BLaER1 (cell line): ENCODE measurements at regions not wholly inside any gene's neighbourhood (a gene's known extent, or its start where the extent isn't known, plus 50 kb on each side); places are given as distances from the start of the nearest gene placed in this dataset.
"Not testable (repeated sequence)": the region's sequence is repeated elsewhere in the genome, so short reads cannot be mapped to it uniquely, and the experiment has no call there.

Experiments used
- H3K27ac ChIP-seq: shearing (Covaris generic); formaldehyde crosslinking; 2 replicates; pipeline ENCODE4 v1.8.1; 2022
- H3K27me3 ChIP-seq: shearing (Covaris generic); formaldehyde crosslinking; 2 replicates; pipeline ENCODE4 v1.8.1; 2022
- H3K36me3 ChIP-seq: shearing (Covaris generic); formaldehyde crosslinking; 2 replicates; pipeline ENCODE4 v1.8.1; 2022
- H3K4me1 ChIP-seq: shearing (Covaris generic); formaldehyde crosslinking; 2 replicates; pipeline ENCODE4 v1.8.1; 2022
- H3K4me2 ChIP-seq: shearing (Covaris generic); formaldehyde crosslinking; 2 replicates; pipeline ENCODE4 v1.8.1; 2022
- H3K4me3 ChIP-seq: shearing (Covaris generic); formaldehyde crosslinking; 2 replicates; pipeline ENCODE4 v1.8.1; 2022
- H3K9ac ChIP-seq: shearing (Covaris generic); formaldehyde crosslinking; 2 replicates; pipeline ENCODE4 v1.8.1; 2022
- H3K9me3 ChIP-seq: shearing (Covaris generic); formaldehyde crosslinking; 2 replicates; pipeline ENCODE4 v1.8.1; 2022
- H4K20me1 ChIP-seq: shearing (Covaris generic); formaldehyde crosslinking; 2 replicates; pipeline ENCODE4 v1.8.1; 2022
- Cebpa-rat ChIP-seq: shearing (Covaris generic); IDR thresholded peaks from 2 replicates; pipeline ENCODE4 v1.8.1; 2022

GRCh38 chr2:209253544-209253943 is 170.3 kb upstream of the MAP2 start:
- Histone ChIP-seq H3K36me3 (no peaks in the 10 kb centered on the region), H3K4me3 (no peak overlapping the region), H4K20me1 (no peaks in the 10 kb centered on the region), H3K27me3 (no peaks in the 10 kb centered on the region), H3K9ac (no peak overlapping the region), H3K9me3 (no peaks in the 10 kb centered on the region), H3K4me1 (no peaks in the 10 kb centered on the region), H3K4me2 (no peak overlapping the region), H3K27ac (no peak overlapping the region)
- no peak for TF ChIP-seq Cebpa-rat

- no peak for TF ChIP-seq Cebpa-rat
- Histone ChIP-seq H3K27me3 (no peaks in the 10 kb centered on the region), H3K9ac (no peak overlapping the region), H3K4me1 (no peaks in the 10 kb centered on the region), H3K4me3 (no peak overlapping the region), H4K20me1 (no peaks in the 10 kb centered on the region), H3K4me2 (no peak overlapping the region), H3K27ac (no peak overlapping the region), H3K9me3 (no peaks in the 10 kb centered on the region), H3K36me3 (no peaks in the 10 kb centered on the region)
Observed at GRCh38 chr2:209259767-209260166, 164.1 kb upstream of the MAP2 start.

- no peaks in the 10 kb centered on the region for H3K36me3 ChIP-seq
- no peak for TF ChIP-seq Cebpa-rat
- H3K27ac ChIP-seq: no peak overlapping the region
- no peak overlapping the region for H3K4me3 ChIP-seq
- H3K9me3 ChIP-seq: no peaks in the 10 kb centered on the region
- no peaks in the 10 kb centered on the region for H4K20me1 ChIP-seq
- no peaks in the 10 kb centered on the region for H3K27me3 ChIP-seq
- H3K4me2 ChIP-seq: no peak overlapping the region
- H3K4me1 ChIP-seq: no peaks in the 10 kb centered on the region
- no peak overlapping the region for H3K9ac ChIP-seq
Observed at GRCh38 chr2:209260281-209260680, 163.6 kb upstream of the MAP2 start.

- not testable (repeated sequence) for H3K9me3 ChIP-seq, H3K9ac ChIP-seq, H3K4me3 ChIP-seq, H3K36me3 ChIP-seq, H3K27ac ChIP-seq, H3K4me2 ChIP-seq, H4K20me1 ChIP-seq, H3K4me1 ChIP-seq, H3K27me3 ChIP-seq
Observed at GRCh38 chr2:209261366-209262053, 162.3 kb upstream of the MAP2 start.

- no peaks in the 10 kb centered on the region for H3K9me3 ChIP-seq
- H3K27me3 ChIP-seq: no peaks in the 10 kb centered on the region
- no peak overlapping the region for H3K4me2 ChIP-seq
- no peaks in the 10 kb centered on the region for H4K20me1 ChIP-seq
- no peak overlapping the region for H3K27ac ChIP-seq
- H3K36me3 ChIP-seq: no peaks in the 10 kb centered on the region
- H3K4me1 ChIP-seq: no peaks in the 10 kb centered on the region
- no peak for TF ChIP-seq Cebpa-rat
- H3K4me3 ChIP-seq: no peak overlapping the region
- H3K9ac ChIP-seq: no peak overlapping the region
Observed at GRCh38 chr2:209269024-209269423, 154.8 kb upstream of the MAP2 start.

GRCh38 chr2:209276000-209276399 is 147.8 kb upstream of the MAP2 start:
- no peak overlapping the region for H3K27ac ChIP-seq
- no peaks in the 10 kb centered on the region for H3K36me3 ChIP-seq
- H3K9ac ChIP-seq: no peak overlapping the region
- H3K9me3 ChIP-seq: no peaks in the 10 kb centered on the region
- no peak overlapping the region for H3K4me3 ChIP-seq
- H3K4me2 ChIP-seq: no peak overlapping the region
- H3K27me3 ChIP-seq: no peaks in the 10 kb centered on the region
- H4K20me1 ChIP-seq: no peaks in the 10 kb centered on the region
- H3K4me1 ChIP-seq: no peaks in the 10 kb centered on the region
- no peak for TF ChIP-seq Cebpa-rat

- H3K9me3 ChIP-seq: no peaks in the 10 kb centered on the region
- no peaks in the 10 kb centered on the region for H3K4me1 ChIP-seq
- no peaks in the 10 kb centered on the region for H3K36me3 ChIP-seq
- no peak for TF ChIP-seq Cebpa-rat
- H3K9ac ChIP-seq: no peak overlapping the region
- H3K4me3 ChIP-seq: no peak overlapping the region
- no peaks in the 10 kb centered on the region for H4K20me1 ChIP-seq
- no peaks in the 10 kb centered on the region for H3K27me3 ChIP-seq
- no peak overlapping the region for H3K27ac ChIP-seq
- no peak overlapping the region for H3K4me2 ChIP-seq
Observed at GRCh38 chr2:209277444-209277843, 146.4 kb upstream of the MAP2 start.

- H3K4me2 ChIP-seq: no peak overlapping the region
- no peaks in the 10 kb centered on the region for H4K20me1 ChIP-seq
- no peak for TF ChIP-seq Cebpa-rat
- no peak overlapping the region for H3K27ac ChIP-seq
- no peak overlapping the region for H3K9ac ChIP-seq
- no peaks in the 10 kb centered on the region for H3K36me3 ChIP-seq
- no peaks in the 10 kb centered on the region for H3K27me3 ChIP-seq
- H3K4me3 ChIP-seq: no peak overlapping the region
- no peaks in the 10 kb centered on the region for H3K4me1 ChIP-seq
- no peaks in the 10 kb centered on the region for H3K9me3 ChIP-seq
Observed at GRCh38 chr2:209298601-209299000, 125.2 kb upstream of the MAP2 start.

- not testable (repeated sequence) for H3K4me3 ChIP-seq, H3K9ac ChIP-seq, H3K27ac ChIP-seq
Observed at GRCh38 chr2:209299478-209299877, 124.4 kb upstream of the MAP2 start.

GRCh38 chr2:209300766-209301165 is 123.1 kb upstream of the MAP2 start:
- not testable (repeated sequence) for H3K27ac ChIP-seq, H3K4me1 ChIP-seq, H3K9ac ChIP-seq, H3K4me3 ChIP-seq, H4K20me1 ChIP-seq, H3K4me2 ChIP-seq, H3K9me3 ChIP-seq, H3K36me3 ChIP-seq, H3K27me3 ChIP-seq

More at GRCh38 chr2:209299478-209299877, 124.4 kb upstream of the MAP2 start:
- not testable (repeated sequence) for H3K27me3 ChIP-seq, H3K9me3 ChIP-seq, H4K20me1 ChIP-seq, H3K4me2 ChIP-seq, H3K36me3 ChIP-seq, H3K4me1 ChIP-seq

GRCh38 chr2:209305026-209305425 is 118.8 kb upstream of the MAP2 start:
- Histone ChIP-seq H3K9ac (no peak overlapping the region), H3K27me3 (no peaks in the 10 kb centered on the region), H3K4me1 (no peaks in the 10 kb centered on the region), H4K20me1 (no peaks in the 10 kb centered on the region), H3K4me3 (no peak overlapping the region), H3K27ac (no peak overlapping the region), H3K4me2 (no peak overlapping the region), H3K36me3 (no peaks in the 10 kb centered on the region), H3K9me3 (no peaks in the 10 kb centered on the region)
- TF ChIP-seq Cebpa-rat: no peak
